NCI-H1436 (cell line): ENCODE measurements at regions not wholly inside any gene's neighbourhood (a gene's known extent, or its start where the extent isn't known, plus 50 kb on each side); places are given as distances from the start of the nearest gene placed in this dataset.
"Not testable (repeated sequence)": the region's sequence is repeated elsewhere in the genome, so short reads cannot be mapped to it uniquely, and the experiment has no call there.

Experiments used
- DNase-seq: peaks from one replicate; lab custom pipeline; 2025; lab: John Stamatoyannopoulos, UW

DNA sequence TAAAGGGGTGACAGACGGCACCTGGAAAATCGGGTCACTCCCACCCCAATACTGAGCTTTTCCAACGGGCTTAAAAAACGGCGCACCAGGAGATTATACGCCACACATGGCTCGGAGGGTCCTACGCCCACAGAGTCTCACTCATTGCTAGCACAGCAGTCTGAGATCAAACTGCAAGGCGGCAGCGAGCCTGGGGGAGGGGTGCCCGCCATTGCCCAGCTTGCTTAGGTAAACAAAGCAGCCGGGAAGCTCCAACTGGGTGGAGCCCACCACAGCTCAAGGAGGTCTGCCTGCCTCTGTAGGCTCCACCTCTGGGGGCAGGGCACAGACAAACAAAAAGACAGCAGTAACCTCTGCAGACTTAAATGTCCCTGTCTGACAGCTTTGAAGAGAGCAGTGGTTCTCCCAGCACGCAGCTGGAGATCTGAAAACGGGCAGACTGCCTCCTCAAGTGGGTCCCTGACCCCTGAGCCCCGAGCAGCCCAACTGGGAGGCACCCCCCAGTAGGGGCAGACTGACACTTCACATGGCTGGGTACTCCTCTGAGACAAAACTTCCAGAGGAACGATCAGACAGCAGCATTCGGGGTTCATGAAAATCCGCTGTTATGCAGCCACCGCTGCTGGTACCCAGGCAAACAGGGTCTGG, 162.8 kb upstream of the GJE1 start:
- DNase-seq = not testable (repeated sequence)

- DNase-seq = no peak
Measured at GRCh38 chr6:141969201-141969600, 163.5 kb upstream of the GJE1 start.

- DNase-seq = no peak
Measured at GRCh38 chr6:141968632-141969031, 164.1 kb upstream of the GJE1 start.

GRCh38 chr6:141965016-141965545, 167.6 kb upstream of the GJE1 start:
- DNase-seq = no peak

GRCh38 chr6:141963543-141964295, 169.0 kb upstream of the GJE1 start:
- DNase-seq = no peak

- DNase-seq = no peak
Measured at GRCh38 chr6:141957271-141957670, 175.5 kb upstream of the GJE1 start.

GRCh38 chr6:141956868-141957267, 175.9 kb upstream of the GJE1 start:
- no peak for DNase-seq

- no peak for DNase-seq
Measured at GRCh38 chr6:141956046-141956761, 176.5 kb upstream of the GJE1 start.

DNA sequence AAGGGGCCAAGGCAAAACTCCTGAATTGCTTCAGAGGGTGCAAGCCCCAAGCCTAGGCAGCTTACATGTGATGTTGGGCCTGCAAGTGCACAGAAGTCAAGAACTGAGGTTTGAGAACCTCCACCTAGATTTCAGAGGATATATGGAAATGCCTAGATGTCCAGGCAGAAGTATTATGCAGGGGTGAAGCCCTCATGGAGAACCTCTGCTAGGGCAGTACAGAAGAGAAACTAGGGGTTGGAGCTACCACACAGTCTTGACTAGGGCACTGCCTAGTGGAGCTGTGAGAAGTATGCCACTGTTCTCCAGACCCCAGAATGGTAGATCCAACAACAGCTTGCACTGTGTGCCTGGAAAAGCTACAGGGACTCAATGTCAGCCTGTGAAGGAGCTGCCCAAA, 179.7 kb upstream of the GJE1 start:
- DNase-seq = no peak

GRCh38 chr6:141946502-141946901, 186.2 kb upstream of the GJE1 start:
- no peak for DNase-seq

GRCh38 chr6:141938664-141939063, 194.1 kb upstream of the GJE1 start:
- no peak for DNase-seq

DNA sequence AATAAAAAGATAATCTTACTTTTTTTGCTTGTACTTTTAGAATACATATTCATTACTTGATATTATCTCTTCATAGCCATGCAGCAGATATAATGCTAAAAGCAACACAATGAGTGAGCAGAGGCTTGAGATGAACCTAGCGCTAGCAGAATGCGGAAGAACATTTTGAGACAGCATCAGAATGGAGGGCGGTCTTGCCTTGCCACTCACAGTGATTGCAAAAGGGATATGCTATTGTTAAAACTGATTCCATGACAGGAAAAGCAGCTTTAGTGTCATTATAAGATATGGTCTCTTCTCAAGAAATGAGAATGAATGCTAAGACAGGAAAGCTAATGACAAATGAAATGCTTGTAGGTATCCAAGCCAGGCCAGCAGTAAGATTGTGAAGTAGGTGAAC, 200.0 kb upstream of the GJE1 start:
- DNase-seq = no peak

DNA sequence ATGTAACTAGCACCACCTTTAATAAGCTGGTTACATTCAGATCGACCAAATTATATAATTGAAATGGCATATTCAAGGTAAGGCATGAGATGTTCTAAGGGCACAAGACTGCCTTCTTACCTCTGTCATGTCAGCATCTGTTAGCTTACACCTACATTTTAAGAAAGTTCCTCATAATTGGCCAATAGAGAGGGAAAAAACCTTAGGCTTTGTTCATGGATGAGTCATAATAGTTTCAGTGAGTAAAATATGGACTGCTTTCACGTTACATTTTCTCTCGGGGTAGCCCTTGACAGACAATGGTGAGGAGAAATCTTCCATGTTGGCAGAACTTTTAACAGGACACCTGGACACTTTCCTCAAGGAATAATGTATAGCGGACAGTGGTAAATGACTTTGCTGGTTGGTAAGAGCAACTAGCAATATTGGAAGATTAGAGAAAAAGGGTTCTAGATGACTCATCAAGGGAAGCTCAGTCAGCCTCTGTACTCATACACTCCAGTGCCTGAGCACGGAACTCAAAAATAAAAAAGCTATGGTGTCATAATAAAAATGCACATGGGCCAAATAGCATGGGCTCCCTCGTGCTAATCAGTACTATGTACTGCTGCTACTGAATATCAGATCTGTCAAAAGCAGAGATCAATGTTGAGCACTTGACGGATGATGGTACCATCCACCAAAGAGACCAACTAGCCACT, 206.4 kb upstream of the GJE1 start:
- DNase-seq = not testable (repeated sequence)

GRCh38 chr6:141925001-141925400, 207.7 kb upstream of the GJE1 start:
- no peak for DNase-seq

DNA sequence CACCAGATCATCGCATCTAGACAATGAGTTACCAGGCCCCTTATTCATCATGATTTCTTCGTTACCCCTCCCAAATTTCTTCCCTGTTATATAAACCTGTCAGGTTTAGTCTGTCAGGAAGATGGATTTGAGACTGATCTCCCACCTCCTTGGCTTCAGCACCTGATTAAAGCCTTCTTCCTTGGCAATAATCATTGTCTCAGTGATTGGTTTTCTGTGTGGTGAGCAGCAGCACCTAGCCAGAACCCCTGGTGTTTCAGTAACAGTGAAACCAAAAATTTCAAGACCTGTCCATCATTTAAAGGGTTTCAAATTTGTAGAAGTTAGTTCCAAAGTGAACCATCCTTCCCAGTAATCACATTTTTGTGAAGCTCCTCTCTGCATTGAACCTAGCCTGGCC, 209.8 kb upstream of the GJE1 start:
- no peak for DNase-seq

- DNase-seq = not testable (repeated sequence)
Measured at GRCh38 chr6:141916682-141917505, 215.8 kb upstream of the GJE1 start.

DNA sequence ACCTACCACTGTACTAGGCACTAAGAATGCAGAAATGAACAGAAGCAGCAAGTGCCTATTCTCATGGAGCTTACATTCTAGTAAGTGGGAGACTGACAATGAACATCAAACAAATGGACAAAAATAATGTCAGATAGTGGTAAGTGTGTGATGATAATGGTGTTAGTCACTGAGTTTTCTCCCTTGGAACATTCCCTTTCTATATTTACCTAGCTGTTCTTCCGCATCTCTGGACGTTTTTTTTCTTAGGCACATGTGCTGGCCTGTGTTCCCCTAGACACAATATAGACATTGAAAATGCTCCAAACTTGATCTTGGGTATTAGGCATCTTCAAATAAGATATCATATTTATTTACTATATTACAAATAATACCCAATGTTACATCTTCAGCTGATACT, 218.1 kb upstream of the GJE1 start:
- DNase-seq = no peak

DNA sequence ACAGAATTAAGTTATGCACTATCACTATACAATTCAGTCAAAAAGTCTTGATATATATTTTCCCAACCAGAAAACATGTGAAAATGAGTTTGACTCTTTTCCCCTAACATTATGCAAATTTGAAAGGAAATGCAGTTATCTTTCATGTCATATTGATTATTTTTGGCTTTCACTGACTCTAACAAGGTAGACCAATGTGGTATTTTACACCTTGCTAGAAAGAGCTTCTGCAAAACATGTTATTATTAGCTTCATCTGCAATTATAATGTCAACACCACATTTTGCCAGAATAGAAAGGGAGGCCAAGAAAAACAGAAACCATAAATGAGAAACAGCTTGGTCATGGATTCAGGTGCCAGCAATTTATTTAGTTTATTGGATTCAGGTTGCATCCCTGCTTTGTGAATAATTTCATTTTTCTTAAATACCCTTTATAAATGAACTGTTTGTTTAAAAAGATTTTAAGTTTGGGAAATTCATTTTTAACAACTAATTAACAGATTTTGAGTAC, 226.1 kb upstream of the GJE1 start:
- no peak for DNase-seq

DNA sequence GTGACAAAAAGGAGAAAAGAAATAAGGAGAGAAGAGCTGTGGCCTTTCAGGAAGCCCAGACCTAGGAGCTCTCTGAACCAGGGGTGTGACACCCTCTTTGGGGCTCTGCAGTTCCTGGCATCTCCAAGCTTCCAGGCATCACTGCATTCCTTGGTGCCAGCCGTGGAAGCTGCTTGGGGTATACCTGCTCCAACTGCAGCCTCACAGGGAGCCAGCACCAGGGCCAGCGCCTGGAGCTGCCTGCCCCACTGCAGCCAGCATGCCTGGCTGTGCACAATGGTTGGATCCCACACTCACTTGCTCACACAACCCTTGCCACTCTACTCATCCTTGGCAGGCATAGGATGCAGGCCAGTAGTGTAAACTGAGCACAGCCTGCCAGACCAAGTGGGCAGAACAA, 242.1 kb upstream of the GJE1 start:
- DNase-seq = no peak

GRCh38 chr6:141884850-141885249, 247.9 kb upstream of the GJE1 start:
- DNase-seq = no peak

DNA sequence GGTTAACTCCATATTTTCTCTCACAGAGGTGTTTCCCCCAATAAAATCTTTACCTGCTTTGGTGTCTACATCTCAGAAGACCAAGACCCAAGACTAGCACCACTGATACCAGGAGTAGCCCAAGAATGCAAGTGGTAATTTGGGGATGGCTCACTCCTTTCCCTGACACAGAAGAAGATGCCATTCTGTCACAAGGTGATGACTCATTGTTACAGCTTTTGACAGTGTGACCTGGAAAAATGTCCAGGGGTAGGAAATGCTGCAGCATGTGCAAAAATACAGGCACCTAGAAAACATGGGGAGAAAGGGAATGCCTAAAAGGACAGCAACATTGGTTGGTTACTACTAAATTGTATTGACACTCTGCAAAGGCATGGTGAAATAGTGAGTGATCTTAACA, 254.0 kb upstream of the GJE1 start:
- no peak for DNase-seq
